ENCODE measurements at regions not wholly inside any gene's neighbourhood (a gene's known extent, or its start where the extent isn't known, plus 50 kb on each side); places are given as distances from the start of the nearest gene placed in this dataset.

- no peak for TF ChIP-seq TAF1 (IDR thresholded peaks at IDR 0.05; ENCODE audit: borderline replicate concordance, insufficient read depth, low read length)
- TF ChIP-seq SIN3A (IDR thresholded peaks at IDR 0.05; ENCODE audit: borderline replicate concordance, insufficient read depth, low read length), result no peak
- no peak for TF ChIP-seq FOXP2 (optimal IDR thresholded peaks at IDR 0.05; ENCODE audit: borderline replicate concordance, extremely low read depth, extremely low read length, insufficient read depth)
- no peak for TF ChIP-seq POLR2AphosphoS5 (IDR thresholded peaks at IDR 0.05; ENCODE audit: low read depth, low read length)
- TF ChIP-seq REST (IDR thresholded peaks at IDR 0.05; ENCODE audit: insufficient read depth in 1 of 2, low read depth in 2 of 2, low read length in 2 of 2), result no peak
Measured at GRCh38 chr18:23330423-23330822, 122.7 kb upstream of the RIOK3 start.

- TF ChIP-seq SIN3A (IDR thresholded peaks at IDR 0.05; ENCODE audit: borderline replicate concordance, insufficient read depth, low read length) (no peak), POLR2AphosphoS5 (IDR thresholded peaks at IDR 0.05; ENCODE audit: low read depth, low read length) (no peak), FOXP2 (optimal IDR thresholded peaks at IDR 0.05; ENCODE audit: borderline replicate concordance, extremely low read depth, extremely low read length, insufficient read depth) (no peak), TAF1 (IDR thresholded peaks at IDR 0.05; ENCODE audit: borderline replicate concordance, insufficient read depth, low read length) (no peak), REST (IDR thresholded peaks at IDR 0.05; ENCODE audit: insufficient read depth in 1 of 2, low read depth in 2 of 2, low read length in 2 of 2) (no peak)
Measured at GRCh38 chr18:23331091-23331920, 121.8 kb upstream of the RIOK3 start.

- TF ChIP-seq SIN3A (IDR thresholded peaks at IDR 0.05; ENCODE audit: borderline replicate concordance, insufficient read depth, low read length) (no peak), FOXP2 (optimal IDR thresholded peaks at IDR 0.05; ENCODE audit: borderline replicate concordance, extremely low read depth, extremely low read length, insufficient read depth) (no peak), POLR2AphosphoS5 (IDR thresholded peaks at IDR 0.05; ENCODE audit: low read depth, low read length) (no peak), REST (IDR thresholded peaks at IDR 0.05; ENCODE audit: insufficient read depth in 1 of 2, low read depth in 2 of 2, low read length in 2 of 2) (no peak), TAF1 (IDR thresholded peaks at IDR 0.05; ENCODE audit: borderline replicate concordance, insufficient read depth, low read length) (no peak)
Measured at GRCh38 chr18:23332356-23332755, 120.7 kb upstream of the RIOK3 start.

GRCh38 chr18:23333827-23334226 is 119.3 kb upstream of the RIOK3 start:
- no peak for TF ChIP-seq REST (IDR thresholded peaks at IDR 0.05; ENCODE audit: insufficient read depth in 1 of 2, low read depth in 2 of 2, low read length in 2 of 2)

GRCh38 chr18:23334569-23334968 is 118.5 kb upstream of the RIOK3 start:
- no peak for TF ChIP-seq TAF1 (IDR thresholded peaks at IDR 0.05; ENCODE audit: borderline replicate concordance, insufficient read depth, low read length)
- TF ChIP-seq POLR2AphosphoS5 (IDR thresholded peaks at IDR 0.05; ENCODE audit: low read depth, low read length), result no peak
- TF ChIP-seq SIN3A (IDR thresholded peaks at IDR 0.05; ENCODE audit: borderline replicate concordance, insufficient read depth, low read length), result no peak
- no peak for TF ChIP-seq FOXP2 (optimal IDR thresholded peaks at IDR 0.05; ENCODE audit: borderline replicate concordance, extremely low read depth, extremely low read length, insufficient read depth)
- no peak for TF ChIP-seq REST (IDR thresholded peaks at IDR 0.05; ENCODE audit: insufficient read depth in 1 of 2, low read depth in 2 of 2, low read length in 2 of 2)

All from PFSK-1 (cell line).